CD4-positive, alpha-beta T cell treated with Interleukin-1 beta for 1 hour (primary cell): ENCODE measurements at regions not wholly inside any gene's neighbourhood (a gene's known extent, or its start where the extent isn't known, plus 50 kb on each side); places are given as distances from the start of the nearest gene placed in this dataset.
"Not testable (repeated sequence)": the region's sequence is repeated elsewhere in the genome, so short reads cannot be mapped to it uniquely, and the experiment has no call there.

Experiments used
- DNase-seq, 2 donors: peaks; one replicate each; pipeline ENCODE4 v3.0.0-alpha.2; 2020 to 2022

- no peak for DNase-seq
These were observed 385.8 kb downstream of the PPARGC1A start for GRCh38 chr4:23504083-23504482.

- DNase-seq = no peak
These were observed 388.9 kb downstream of the PPARGC1A start for GRCh38 chr4:23500894-23501449.

- no peak for DNase-seq
These were observed 404.0 kb downstream of the PPARGC1A start for GRCh38 chr4:23485801-23486200.

- no peak for DNase-seq
These were observed 405.2 kb downstream of the PPARGC1A start for GRCh38 chr4:23484689-23485088.

GRCh38 chr4:23483320-23483960, 406.4 kb downstream of the PPARGC1A start:
- no peak for DNase-seq

GRCh38 chr4:23481566-23481965, 408.3 kb downstream of the PPARGC1A start:
- no peak for DNase-seq

GRCh38 chr4:23477905-23478304, 411.9 kb downstream of the PPARGC1A start:
- no peak for DNase-seq

GRCh38 chr4:23476515-23477090, 413.2 kb downstream of the PPARGC1A start:
- DNase-seq = no peak

GRCh38 chr4:23463071-23463470, 426.8 kb downstream of the PPARGC1A start:
- DNase-seq = no peak

GRCh38 chr4:23458054-23458453, 431.8 kb downstream of the PPARGC1A start:
- no peak for DNase-seq

- DNase-seq = no peak
These were observed 433.0 kb downstream of the PPARGC1A start for GRCh38 chr4:23456864-23457263.

- no peak for DNase-seq
These were observed 434.2 kb downstream of the PPARGC1A start for GRCh38 chr4:23455456-23456158.

GRCh38 chr4:23441530-23442069, 448.2 kb downstream of the PPARGC1A start:
- DNase-seq = no peak

- no peak for DNase-seq
These were observed 451.1 kb downstream of the PPARGC1A start for GRCh38 chr4:23438764-23439163.

GRCh38 chr4:23429497-23429896, 460.4 kb downstream of the PPARGC1A start:
- DNase-seq = no peak

GRCh38 chr4:23425570-23425969, 464.3 kb downstream of the PPARGC1A start:
- no peak for DNase-seq

- DNase-seq = no peak
These were observed 466.3 kb downstream of the PPARGC1A start for GRCh38 chr4:23423540-23423939.

- no peak for DNase-seq
These were observed 467.0 kb downstream of the PPARGC1A start for GRCh38 chr4:23422878-23423277.

- no peak for DNase-seq
These were observed 476.2 kb downstream of the PPARGC1A start for GRCh38 chr4:23413631-23414030.

- no peak for DNase-seq
These were observed 477.1 kb downstream of the PPARGC1A start for GRCh38 chr4:23412701-23413100.

GRCh38 chr4:23408913-23409312, 480.9 kb downstream of the PPARGC1A start:
- DNase-seq = not testable (repeated sequence)

- no peak for DNase-seq
These were observed 488.3 kb downstream of the PPARGC1A start for GRCh38 chr4:23401572-23401971.

- no peak for DNase-seq
These were observed 496.9 kb downstream of the PPARGC1A start for GRCh38 chr4:23392860-23393458.
